GM06990 (cell line): ENCODE measurements at regions not wholly inside any gene's neighbourhood (a gene's known extent, or its start where the extent isn't known, plus 50 kb on each side); places are given as distances from the start of the nearest gene placed in this dataset.

Experiments used
- DNase-seq: peaks from one replicate; pipeline ENCODE4 v3.0.0-alpha.2; 2011; ENCODE audit not compliant: insufficient read length; ENCODE audit errors: extremely low read depth
- H3K27me3 ChIP-seq: replicated peaks from 2 replicates; pipeline ENCODE4 v1.6.0; 2011; ENCODE audit warnings: low read length; ENCODE audit not compliant: control insufficient read depth, insufficient read depth
- H3K36me3 ChIP-seq: 2 replicates; pipeline ENCODE4 v1.5.1; 2011; ENCODE audit warnings: low read length; ENCODE audit not compliant: control insufficient read depth, insufficient read depth
- H3K4me3 ChIP-seq: replicated peaks from 2 replicates; pipeline ENCODE4 v1.5.1; 2011; ENCODE audit warnings: low read depth, mild to moderate bottlenecking, control low read depth, low read length
- TF ChIP-seq, protein P1 (sequence below): IDR thresholded peaks from 2 replicates; pipeline ENCODE4 v1.5.1; 2011; ENCODE audit warnings: low read length, control low read depth, mild to moderate bottlenecking, inconsistent platforms; ENCODE audit not compliant: insufficient read depth, poor library complexity, severe bottlenecking

DNA sequence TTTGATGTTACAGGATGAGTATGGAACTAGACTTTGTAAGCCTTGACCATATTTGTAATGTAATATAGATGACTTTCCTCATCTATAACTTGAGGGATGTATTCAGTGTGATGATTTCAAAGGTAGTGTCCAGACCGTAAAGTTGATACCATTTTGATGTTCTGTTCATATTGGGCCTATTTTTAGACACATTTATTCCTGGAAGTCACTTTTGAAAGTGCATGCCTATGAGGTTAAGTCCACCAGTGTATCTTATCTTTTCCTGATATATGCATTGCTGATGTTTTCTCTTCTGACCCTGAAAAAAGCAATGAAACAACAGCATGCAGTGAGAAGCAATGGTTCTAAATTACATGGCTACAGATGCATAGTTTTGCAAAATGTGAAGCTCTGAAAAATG lies 244.7 kb upstream of the PDGFD start:
- no peak overlapping the region for H3K4me3 ChIP-seq
- DNase-seq: no peak
- no peaks in the 10 kb centered on the region for H3K36me3 ChIP-seq
- H3K27me3 ChIP-seq: no peaks in the 10 kb centered on the region
- TF ChIP-seq, protein P1, sequence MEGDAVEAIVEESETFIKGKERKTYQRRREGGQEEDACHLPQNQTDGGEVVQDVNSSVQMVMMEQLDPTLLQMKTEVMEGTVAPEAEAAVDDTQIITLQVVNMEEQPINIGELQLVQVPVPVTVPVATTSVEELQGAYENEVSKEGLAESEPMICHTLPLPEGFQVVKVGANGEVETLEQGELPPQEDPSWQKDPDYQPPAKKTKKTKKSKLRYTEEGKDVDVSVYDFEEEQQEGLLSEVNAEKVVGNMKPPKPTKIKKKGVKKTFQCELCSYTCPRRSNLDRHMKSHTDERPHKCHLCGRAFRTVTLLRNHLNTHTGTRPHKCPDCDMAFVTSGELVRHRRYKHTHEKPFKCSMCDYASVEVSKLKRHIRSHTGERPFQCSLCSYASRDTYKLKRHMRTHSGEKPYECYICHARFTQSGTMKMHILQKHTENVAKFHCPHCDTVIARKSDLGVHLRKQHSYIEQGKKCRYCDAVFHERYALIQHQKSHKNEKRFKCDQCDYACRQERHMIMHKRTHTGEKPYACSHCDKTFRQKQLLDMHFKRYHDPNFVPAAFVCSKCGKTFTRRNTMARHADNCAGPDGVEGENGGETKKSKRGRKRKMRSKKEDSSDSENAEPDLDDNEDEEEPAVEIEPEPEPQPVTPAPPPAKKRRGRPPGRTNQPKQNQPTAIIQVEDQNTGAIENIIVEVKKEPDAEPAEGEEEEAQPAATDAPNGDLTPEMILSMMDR: no peak

DNA sequence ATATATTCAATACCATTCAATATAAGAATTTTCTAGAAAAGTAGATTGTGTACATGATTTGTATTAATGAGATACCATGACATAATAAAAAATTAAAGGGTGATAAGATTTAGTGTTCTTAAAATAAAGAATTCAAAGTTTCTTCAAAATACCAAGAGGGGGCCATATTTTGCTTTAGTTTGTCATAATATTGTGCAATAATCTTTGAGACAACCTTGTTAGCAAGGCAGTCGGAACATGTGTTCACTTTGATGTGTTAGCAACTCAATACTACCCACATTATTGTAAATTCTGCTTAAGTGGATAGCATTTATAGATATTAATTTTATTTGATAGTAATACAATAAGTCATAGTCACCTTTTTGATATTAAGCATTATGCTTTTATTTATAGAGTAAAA lies 241.3 kb upstream of the PDGFD start:
- Histone ChIP-seq H3K4me3 (no peak overlapping the region), H3K27me3 (no peaks in the 10 kb centered on the region), H3K36me3 (no peaks in the 10 kb centered on the region)
- TF ChIP-seq, protein P1: no peak
- no peak for DNase-seq

DNA sequence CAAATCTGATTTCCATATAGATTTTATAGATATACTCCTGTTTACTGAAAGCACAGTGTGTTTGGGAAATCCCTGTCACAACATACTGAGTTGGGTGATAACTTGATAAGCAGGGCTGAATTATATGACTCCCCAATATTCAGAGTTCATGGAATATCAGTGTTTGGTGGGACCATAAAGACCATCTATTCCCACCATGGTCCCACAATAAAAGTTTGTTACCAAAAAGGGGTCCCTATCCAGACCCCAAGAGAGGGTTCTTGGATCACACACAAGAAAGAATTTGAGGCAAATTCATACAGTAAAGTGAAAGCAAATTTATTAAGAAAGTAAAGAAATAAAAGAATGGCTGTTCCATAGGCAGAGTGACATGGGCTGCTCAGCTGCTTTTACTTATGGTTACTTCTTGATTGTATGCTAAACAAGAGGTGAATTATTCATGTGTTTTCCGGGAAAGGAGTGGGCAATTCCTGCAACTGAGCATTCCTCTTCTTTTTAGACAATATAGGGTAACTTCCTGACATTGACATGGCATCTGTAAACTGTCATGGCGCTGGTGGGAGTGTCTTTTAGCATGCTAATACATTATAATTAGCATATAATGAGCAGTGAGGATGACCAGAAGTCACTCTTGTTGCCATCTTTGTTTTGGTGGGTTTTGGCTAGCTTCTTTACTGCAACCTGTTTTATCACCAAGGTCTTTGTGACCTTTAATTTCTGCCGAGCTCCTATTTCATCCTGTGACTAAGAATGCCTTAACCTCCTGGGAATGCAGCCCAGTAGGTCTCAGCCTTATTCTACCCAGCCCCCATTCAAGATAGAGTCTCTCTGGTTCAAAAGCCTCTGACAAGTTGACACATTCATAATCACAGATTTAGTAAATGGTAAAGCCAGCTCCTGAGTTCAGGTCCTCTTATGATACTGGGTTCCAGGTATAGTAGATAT lies 240.6 kb upstream of the PDGFD start:
- Histone ChIP-seq H3K4me3 (no peak overlapping the region), H3K27me3 (no peaks in the 10 kb centered on the region), H3K36me3 (no peaks in the 10 kb centered on the region)
- DNase-seq: no peak
- TF ChIP-seq, protein P1: no peak

DNA sequence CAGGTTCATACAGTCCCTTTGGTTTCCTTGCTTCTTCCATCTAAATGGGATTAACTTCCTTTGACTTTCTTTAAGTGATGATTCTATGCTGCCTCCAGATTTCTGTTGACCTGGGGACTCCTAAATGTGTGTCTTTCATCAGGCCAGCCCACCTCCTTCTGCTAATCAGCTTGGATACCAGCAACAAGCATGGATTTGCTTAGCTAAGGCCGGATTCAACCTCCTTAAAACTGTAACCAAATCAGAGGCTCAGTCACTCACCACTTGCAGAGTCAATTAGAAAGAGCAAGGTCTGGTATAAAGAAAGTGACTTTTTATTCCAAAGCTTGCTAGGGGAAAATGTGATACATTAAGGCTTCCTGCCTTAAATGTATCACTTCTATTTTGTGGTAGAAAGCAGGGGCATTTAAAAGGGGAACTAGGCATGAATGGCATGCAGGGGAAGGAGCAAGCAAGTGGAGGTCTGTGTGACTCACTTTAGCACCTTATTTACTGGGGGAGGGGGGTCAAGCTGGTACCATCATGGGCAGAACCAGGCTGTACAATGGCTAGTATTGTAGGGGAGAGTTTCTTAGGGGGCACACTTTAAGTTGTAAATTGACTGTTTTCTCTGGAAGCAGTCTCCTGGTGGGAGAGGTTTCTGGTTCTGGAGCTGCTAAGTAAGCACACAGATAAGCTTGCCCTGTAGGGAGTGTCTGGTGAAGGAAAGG lies 239.0 kb upstream of the PDGFD start:
- H3K27me3 ChIP-seq: no peaks in the 10 kb centered on the region
- no peak overlapping the region for H3K4me3 ChIP-seq
- TF ChIP-seq, protein P1: no peak
- no peak for DNase-seq
- H3K36me3 ChIP-seq: no peaks in the 10 kb centered on the region

DNA sequence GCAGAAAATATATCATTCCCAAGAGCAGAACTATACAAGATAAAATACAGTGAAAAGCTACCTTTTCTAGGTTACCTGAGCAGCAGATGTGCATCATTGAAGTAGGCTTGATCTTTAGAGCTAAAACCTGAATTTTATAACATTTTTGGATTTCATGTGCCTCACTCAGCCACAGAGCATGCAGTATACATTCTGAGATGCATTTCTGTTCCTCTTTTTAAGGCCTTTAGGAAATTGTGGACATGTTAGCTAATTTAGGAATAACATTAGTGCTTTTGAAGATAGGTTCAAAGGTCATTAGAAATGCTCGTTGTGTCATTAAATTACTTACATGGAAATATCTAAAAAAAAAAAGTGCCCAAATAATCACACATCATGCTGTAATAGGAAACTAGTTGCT lies 230.6 kb upstream of the PDGFD start:
- Histone ChIP-seq H3K36me3 (no peaks in the 10 kb centered on the region), H3K27me3 (no peaks in the 10 kb centered on the region), H3K4me3 (no peak overlapping the region)
- TF ChIP-seq, protein P1: no peak
- no peak for DNase-seq
